Activated T-helper 1 cell treated with anti-CD3 and anti-CD28 coated beads, Interleukin-12 subunit alpha, Interleukin-12 subunit beta, Interleukin-2, Interleukin-4 antibody, amounts not matched to agents 30 ng/mL and 10 ng/mL and 1 ng/mL, durations not matched to agents 14 hours and 24 hours and 36 hours (primary cell): ENCODE measurements at regions not wholly inside any gene's neighbourhood (a gene's known extent, or its start where the extent isn't known, plus 50 kb on each side); places are given as distances from the start of the nearest gene placed in this dataset.
"Not testable (repeated sequence)": the region's sequence is repeated elsewhere in the genome, so short reads cannot be mapped to it uniquely, and the experiment has no call there.

Source experiments
- DNase-seq: peaks from one replicate; pipeline ENCODE4 v3.0.0; 2021; ENCODE audit warnings: low spot score
- H3K27ac Mint-ChIP-seq: one replicate; pipeline ENCODE4 v1.8.0; 2021; ENCODE audit warnings: mild to moderate bottlenecking, mixed read lengths
- H3K27me3 Mint-ChIP-seq: one replicate; pipeline ENCODE4 v1.8.0; 2022; ENCODE audit warnings: mild to moderate bottlenecking, moderate library complexity, mixed read lengths; ENCODE audit not compliant: insufficient read depth
- H3K36me3 Mint-ChIP-seq: one replicate; pipeline ENCODE4 v1.8.0; 2021; ENCODE audit warnings: low read depth, mixed read lengths
- H3K4me1 Mint-ChIP-seq: one replicate; pipeline ENCODE4 v1.8.0; 2021; ENCODE audit warnings: low read depth, mixed read lengths
- H3K4me3 Mint-ChIP-seq: one replicate; pipeline ENCODE4 v1.8.0; 2021; ENCODE audit warnings: mild to moderate bottlenecking, moderate library complexity, mixed read lengths
- H3K9me3 Mint-ChIP-seq: one replicate; pipeline ENCODE4 v1.8.0; 2021; ENCODE audit warnings: mixed read lengths
- intact Hi-C: fragments of 100-400 bp; cut with micrococcal nuclease; formaldehyde crosslinking; loops from one replicate; pipeline ENCODE4 v1.15.1; 2024

DNA sequence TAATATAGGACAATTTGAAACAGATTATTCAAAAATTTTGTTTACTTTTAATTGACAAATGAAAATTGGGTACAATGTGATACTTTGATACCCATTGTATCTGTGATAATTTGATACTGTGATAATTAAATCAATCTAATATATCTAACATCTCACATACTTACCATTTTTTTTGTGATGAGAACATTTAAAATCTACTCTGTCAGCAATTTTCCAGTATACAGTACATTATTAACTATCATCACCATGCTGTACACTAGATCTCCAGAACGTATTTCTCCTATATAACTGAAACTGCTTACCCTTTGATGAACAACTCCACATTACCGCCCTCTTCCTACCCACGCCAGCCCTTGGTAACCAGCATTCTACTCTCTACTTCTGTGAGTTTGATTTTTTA lies 139.7 kb upstream of the TFPI start:
- H3K36me3 Mint-ChIP-seq = no peaks in the 10 kb centered on the region
- H3K27me3 Mint-ChIP-seq = no peaks in the 10 kb centered on the region
- H3K4me3 Mint-ChIP-seq = no peak overlapping the region
- H3K27ac Mint-ChIP-seq = no peak overlapping the region
- intact Hi-C loops = no loop called here
- DNase-seq = no peak
- no peaks in the 10 kb centered on the region for H3K9me3 Mint-ChIP-seq
- no peaks in the 10 kb centered on the region for H3K4me1 Mint-ChIP-seq

DNA sequence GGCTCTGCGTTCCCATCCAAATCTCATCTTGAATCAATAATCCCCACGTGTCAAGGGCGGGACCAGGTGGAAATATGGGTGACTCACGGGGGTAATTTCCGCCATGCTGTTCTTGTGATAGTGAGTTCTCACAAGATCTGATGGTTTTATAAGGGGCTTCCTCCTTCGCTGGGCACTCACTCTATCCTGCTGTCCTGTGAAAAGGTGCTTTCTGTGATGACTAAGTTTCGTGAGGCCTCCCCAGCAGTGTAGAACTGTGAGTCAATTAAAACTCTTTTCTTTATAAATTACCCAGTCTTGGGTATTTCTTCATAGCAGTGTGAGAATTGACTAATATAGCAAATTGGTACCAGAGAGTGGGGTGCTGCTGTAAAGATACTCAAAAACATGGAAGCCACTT lies 142.4 kb upstream of the TFPI start:
- H3K36me3 Mint-ChIP-seq, H3K4me3 Mint-ChIP-seq, intact Hi-C loops, H3K9me3 Mint-ChIP-seq, H3K27ac Mint-ChIP-seq, H3K4me1 Mint-ChIP-seq, H3K27me3 Mint-ChIP-seq, DNase-seq: not testable (repeated sequence)

DNA sequence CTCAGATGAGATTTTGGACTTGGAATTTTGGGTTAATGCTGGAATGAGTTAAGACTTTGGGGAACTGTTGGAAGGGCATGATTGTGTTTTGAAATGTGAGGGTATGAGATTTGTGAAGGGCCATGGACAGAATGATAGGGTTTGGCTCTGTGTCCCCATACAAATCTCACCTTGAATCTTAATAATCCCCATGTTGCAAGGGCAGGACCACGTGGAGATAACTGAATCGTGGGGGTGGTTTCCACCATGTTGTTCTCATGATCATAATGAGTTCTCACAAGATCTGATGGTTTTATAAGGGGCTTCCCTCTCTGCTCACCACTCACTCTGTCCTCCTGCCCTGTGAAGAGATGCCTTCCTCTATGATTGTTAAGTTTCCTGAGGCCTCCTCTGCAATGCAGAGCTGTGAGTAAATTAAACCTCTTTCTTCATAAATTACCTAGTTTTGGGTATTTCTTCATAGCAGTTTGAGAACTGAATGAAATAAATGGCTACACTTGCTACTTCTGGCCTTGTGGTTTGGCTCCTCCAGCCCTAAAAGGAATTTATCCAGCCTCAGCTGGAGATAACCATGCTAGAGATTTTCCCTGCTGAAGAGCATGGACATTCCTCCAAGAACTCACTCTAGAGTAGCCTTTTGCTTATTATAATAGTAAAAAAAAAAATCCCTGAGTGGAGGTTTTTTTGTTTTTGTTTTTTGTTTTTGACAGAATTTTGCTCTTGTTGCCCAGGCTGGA lies 144.3 kb upstream of the TFPI start:
- Mint-ChIP-seq H3K4me3 (no peak overlapping the region), H3K27ac (no peak overlapping the region), H3K9me3 (no peaks in the 10 kb centered on the region), H3K4me1 (no peaks in the 10 kb centered on the region), H3K36me3 (no peaks in the 10 kb centered on the region), H3K27me3 (no peaks in the 10 kb centered on the region)
- no peak for DNase-seq
- intact Hi-C loops = no loop called here

DNA sequence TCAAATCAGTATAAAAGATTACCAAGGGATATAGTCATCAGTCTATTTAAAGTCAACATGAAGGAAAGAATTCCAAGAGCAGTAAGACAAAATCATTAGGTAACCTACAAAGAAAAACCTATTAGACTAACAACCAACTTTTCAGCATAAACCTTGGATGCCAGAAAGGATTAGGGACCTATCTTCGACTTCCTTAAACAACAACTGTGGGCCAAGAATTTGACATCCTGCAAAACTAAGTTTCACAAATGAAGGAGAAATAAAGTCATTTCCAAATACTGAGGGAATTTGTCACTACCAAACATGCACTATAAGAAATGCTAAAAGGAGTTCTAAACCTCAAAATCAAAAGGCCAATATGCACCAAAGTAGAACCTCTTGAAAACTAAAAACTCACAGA lies 147.9 kb upstream of the TFPI start:
- no peak overlapping the region for H3K4me3 Mint-ChIP-seq
- H3K4me1 Mint-ChIP-seq = no peaks in the 10 kb centered on the region
- DNase-seq = no peak
- intact Hi-C loops = no loop called here
- H3K9me3 Mint-ChIP-seq = no peaks in the 10 kb centered on the region
- H3K27ac Mint-ChIP-seq = no peak overlapping the region
- no peaks in the 10 kb centered on the region for H3K36me3 Mint-ChIP-seq
- H3K27me3 Mint-ChIP-seq = no peaks in the 10 kb centered on the region

DNA sequence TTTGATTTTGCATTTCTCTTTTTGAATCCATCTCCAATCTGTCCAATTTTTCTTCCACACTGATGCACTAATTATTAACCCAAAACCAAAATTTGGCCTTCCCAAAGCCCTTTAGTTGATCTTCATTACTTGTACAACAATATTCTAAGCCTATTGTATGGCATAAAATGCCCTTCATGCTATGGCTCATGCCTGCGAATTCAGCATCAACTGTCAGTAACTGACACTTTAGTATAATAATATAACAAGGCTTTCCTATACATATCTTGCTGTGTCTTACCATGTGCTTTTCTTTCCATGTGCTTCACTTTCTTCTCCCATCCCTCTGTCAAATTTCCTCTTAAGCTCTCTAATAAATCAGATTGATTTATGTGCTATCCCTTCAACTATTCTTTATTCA lies 154.0 kb upstream of the TFPI start:
- Mint-ChIP-seq H3K27ac (no peak overlapping the region), H3K9me3 (no peaks in the 10 kb centered on the region), H3K27me3 (no peaks in the 10 kb centered on the region)

DNA sequence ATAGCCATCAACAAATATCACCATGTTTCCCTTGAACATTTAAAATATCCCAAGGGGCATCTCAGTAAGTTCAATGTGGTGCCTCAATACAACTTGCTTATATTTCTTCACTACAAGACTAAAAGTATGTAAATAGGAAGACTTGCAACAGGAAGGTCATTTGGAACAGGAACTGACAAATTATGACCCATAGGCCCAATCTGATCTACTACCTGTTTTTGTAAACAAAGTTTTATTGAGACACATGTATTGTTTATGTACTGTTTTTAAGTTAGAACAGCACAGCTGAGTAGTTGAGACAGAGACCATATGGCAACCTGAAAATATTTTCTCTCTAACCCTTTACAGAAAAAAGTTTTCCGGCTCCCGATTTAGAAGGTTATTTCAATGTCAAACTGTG lies 154.8 kb upstream of the TFPI start:
- Mint-ChIP-seq H3K9me3 (no peaks in the 10 kb centered on the region), H3K4me3 (no peak overlapping the region), H3K4me1 (no peaks in the 10 kb centered on the region), H3K27ac (no peak overlapping the region), H3K36me3 (no peaks in the 10 kb centered on the region), H3K27me3 (no peaks in the 10 kb centered on the region)
- DNase-seq = no peak
- intact Hi-C loops = no loop called here

More for the DNA sequence above, 154.0 kb upstream of the TFPI start:
- Mint-ChIP-seq H3K4me3 (no peak overlapping the region), H3K4me1 (no peaks in the 10 kb centered on the region), H3K36me3 (no peaks in the 10 kb centered on the region)
- intact Hi-C loops = no loop called here
- no peak for DNase-seq

DNA sequence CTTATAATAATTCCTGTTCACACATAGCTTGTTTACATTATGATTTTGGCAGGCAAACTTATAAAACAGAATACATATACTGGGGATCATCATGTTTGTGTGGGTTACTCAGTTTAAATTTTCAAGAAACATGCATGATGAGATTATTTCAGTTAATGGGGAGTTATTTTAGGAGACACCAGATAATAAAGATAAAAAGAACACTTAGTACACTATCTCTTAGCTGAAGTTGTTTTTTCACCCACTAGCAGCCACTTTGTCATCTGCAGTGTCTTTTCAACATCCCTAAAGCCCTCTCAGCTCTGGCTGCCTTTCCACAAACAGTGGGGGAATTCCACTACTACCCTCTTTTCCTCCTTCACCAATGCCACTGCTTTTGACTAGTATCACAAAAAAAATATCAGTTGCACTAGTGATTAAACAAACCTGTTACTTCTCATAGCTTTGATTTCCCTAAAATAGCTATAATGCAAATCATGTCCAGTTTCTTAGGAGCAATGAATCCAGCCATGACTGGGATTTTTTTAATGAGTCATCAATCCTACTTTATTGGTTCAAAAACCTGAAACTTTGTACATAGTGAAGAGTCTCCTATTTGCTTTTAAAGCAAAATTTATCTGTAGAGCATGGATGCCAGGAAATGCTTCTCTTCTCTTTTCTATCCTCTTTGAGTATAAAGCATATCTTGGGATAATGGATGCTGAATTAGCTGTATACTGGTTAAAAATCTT lies 156.7 kb upstream of the TFPI start:
- no peak overlapping the region for H3K27ac Mint-ChIP-seq
- no peaks in the 10 kb centered on the region for H3K36me3 Mint-ChIP-seq
- no peak for DNase-seq
- H3K9me3 Mint-ChIP-seq = no peaks in the 10 kb centered on the region
- no peaks in the 10 kb centered on the region for H3K4me1 Mint-ChIP-seq
- H3K4me3 Mint-ChIP-seq = no peak overlapping the region
- intact Hi-C loops = no loop called here
- no peaks in the 10 kb centered on the region for H3K27me3 Mint-ChIP-seq

DNA sequence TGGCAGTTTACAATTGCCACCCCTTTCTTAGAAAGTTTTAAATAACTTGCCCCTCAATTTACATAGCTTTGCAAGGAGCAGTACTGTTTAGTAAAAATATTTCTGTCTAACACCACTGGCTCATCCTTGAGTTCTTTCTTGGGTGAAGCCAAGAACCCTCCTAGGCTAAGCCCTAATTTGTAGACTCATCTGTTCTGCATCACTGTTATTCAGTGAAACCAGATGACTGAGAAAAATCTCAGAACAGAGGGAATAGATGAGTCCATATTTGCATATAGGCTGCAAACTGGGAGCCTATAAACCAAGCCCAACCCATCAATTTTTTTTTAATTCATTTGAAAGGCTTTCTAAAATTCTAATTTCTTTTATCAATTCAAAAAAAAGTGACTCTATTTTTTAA lies 161.4 kb upstream of the TFPI start:
- no peak overlapping the region for H3K27ac Mint-ChIP-seq
- H3K4me1 Mint-ChIP-seq = no peaks in the 10 kb centered on the region
- intact Hi-C loops = no loop called here
- no peaks in the 10 kb centered on the region for H3K27me3 Mint-ChIP-seq
- no peaks in the 10 kb centered on the region for H3K36me3 Mint-ChIP-seq
- H3K4me3 Mint-ChIP-seq = no peak overlapping the region
- DNase-seq = no peak
- H3K9me3 Mint-ChIP-seq = no peaks in the 10 kb centered on the region

DNA sequence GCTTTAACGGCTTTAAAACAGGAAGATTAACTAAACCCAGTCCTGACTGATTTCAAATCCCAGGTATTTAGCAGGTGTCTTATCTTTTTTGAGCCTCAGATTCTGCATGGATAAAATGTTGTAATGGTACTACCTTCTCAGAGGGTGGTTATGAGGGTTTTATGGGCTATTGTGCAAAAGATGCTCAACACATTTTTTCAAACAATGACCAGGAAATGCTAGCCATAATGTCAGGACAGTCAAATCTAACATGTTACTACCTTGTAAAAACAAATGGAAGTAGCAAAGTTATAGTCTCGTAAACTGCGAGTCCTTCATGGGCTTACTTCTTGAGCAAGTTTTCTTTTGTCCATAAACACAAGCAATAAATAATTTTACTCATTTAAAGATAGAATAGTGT lies 162.1 kb upstream of the TFPI start:
- H3K4me3 Mint-ChIP-seq = no peak overlapping the region
- no peak overlapping the region for H3K27ac Mint-ChIP-seq
- no peaks in the 10 kb centered on the region for H3K9me3 Mint-ChIP-seq
- no peaks in the 10 kb centered on the region for H3K27me3 Mint-ChIP-seq
- no peaks in the 10 kb centered on the region for H3K4me1 Mint-ChIP-seq
- DNase-seq = no peak
- intact Hi-C loops = no loop called here
- no peaks in the 10 kb centered on the region for H3K36me3 Mint-ChIP-seq

DNA sequence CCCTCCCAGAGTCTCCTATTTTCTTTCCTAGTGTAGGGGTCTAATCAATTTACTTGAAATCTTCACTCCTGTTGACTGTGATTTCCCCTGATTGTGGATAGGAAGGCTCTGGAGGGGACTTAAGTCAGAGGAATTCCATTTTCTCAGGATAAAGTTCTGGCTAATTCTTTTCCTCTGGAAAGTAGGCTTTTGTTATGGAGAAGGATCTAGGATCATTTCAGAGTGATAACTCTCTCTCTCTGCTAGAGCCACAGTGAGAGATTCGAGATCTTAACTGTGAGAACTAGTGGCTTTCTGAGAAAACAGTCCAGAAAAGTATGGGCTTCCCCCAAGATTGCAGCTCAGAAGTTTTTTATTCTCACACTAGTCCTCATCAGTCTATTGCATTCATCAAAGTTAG lies 163.9 kb upstream of the TFPI start:
- H3K4me3 Mint-ChIP-seq = no peak overlapping the region
- no peaks in the 10 kb centered on the region for H3K9me3 Mint-ChIP-seq
- intact Hi-C loops = no loop called here
- H3K27me3 Mint-ChIP-seq = no peaks in the 10 kb centered on the region
- H3K27ac Mint-ChIP-seq = no peak overlapping the region
- no peak for DNase-seq
- H3K36me3 Mint-ChIP-seq = no peaks in the 10 kb centered on the region
- H3K4me1 Mint-ChIP-seq = no peaks in the 10 kb centered on the region

DNA sequence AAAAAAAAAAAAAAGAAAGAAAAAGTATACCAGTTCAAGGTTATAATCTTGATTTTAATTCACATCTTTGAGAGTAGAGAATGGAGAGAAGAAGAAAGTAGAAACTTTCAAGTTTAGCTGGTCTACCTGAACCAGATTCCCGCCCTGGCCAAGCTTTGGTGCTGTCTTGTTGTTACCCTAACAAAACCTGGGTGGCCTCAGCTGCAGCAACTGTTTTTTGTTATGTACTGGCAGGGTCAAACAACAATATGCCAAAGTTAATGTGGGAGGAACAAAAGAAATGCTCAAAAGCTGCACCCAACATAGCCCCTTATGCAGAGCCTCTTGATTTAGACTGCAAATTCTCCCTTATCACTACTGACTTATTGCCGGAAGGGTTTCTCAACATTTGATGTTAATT lies 165.3 kb upstream of the TFPI start:
- H3K27me3 Mint-ChIP-seq = no peaks in the 10 kb centered on the region
- H3K4me1 Mint-ChIP-seq = no peaks in the 10 kb centered on the region
- H3K27ac Mint-ChIP-seq = no peak overlapping the region
- no peak for DNase-seq
- H3K9me3 Mint-ChIP-seq = no peaks in the 10 kb centered on the region
- H3K36me3 Mint-ChIP-seq = no peaks in the 10 kb centered on the region
- H3K4me3 Mint-ChIP-seq = no peak overlapping the region
- intact Hi-C loops = no loop called here

DNA sequence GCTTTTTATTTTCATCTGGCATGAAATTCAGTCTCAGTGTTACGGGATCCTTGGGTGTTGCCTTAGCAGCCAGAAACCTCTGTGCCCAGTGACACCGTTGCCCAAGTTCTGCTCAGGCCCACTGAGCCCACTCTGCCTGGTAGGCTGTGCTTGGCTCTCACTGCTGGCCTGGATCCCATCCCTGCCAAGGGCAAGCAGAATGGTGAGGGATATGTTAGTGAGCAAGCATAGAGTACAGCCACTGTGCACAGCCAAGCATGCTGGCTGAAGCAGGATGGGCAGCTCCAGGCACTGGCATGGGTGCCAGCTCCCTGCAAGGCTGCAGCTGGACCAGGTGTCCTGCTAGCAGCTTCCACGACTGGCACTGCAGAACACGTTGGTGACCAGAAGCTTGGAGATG lies 194.7 kb upstream of the TFPI start:
- H3K36me3 Mint-ChIP-seq = no peaks in the 10 kb centered on the region
- no peak overlapping the region for H3K27ac Mint-ChIP-seq
- H3K4me1 Mint-ChIP-seq = no peaks in the 10 kb centered on the region
- intact Hi-C loops = no loop called here
- no peak overlapping the region for H3K4me3 Mint-ChIP-seq
- no peaks in the 10 kb centered on the region for H3K9me3 Mint-ChIP-seq
- H3K27me3 Mint-ChIP-seq = no peaks in the 10 kb centered on the region
- DNase-seq = no peak

DNA sequence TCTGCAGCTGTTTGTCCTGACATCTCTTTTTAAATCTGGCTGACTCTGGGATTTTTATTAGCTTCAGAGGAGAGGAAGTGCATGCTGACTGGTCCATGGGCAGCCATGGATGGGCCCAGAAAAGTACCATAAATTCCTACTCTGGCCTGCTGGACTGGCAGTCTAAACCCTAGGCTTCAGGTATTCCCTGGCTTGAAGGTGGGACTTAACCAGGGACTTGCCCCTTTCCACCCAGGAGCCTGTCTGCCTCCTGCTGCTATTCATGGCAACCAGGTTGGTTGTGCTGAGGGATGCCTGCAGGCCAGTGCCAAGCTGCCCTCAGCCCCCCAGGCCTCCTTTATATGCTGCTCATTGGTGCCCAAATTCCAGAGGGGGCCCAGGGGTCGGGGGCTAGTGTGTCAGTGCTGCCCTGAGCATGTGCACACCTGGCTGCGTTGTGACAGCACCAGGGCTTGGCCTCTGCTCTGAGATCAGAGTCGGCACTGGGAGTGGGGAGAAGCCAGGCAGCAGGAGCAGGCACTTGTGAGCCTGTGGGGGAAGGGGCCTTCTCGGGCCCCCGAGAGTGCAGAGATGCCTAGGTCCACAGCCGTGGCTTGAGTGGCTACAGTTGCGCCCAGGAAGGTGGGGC lies 195.7 kb upstream of the TFPI start:
- H3K9me3 Mint-ChIP-seq = no peaks in the 10 kb centered on the region
- H3K27ac Mint-ChIP-seq = no peak overlapping the region
- H3K27me3 Mint-ChIP-seq = no peaks in the 10 kb centered on the region
- H3K4me1 Mint-ChIP-seq = no peaks in the 10 kb centered on the region
- intact Hi-C loops = no loop called here
- no peak overlapping the region for H3K4me3 Mint-ChIP-seq
- no peaks in the 10 kb centered on the region for H3K36me3 Mint-ChIP-seq
- DNase-seq = no peak
